ENCODE measurements at regions not wholly inside any gene's neighbourhood (a gene's known extent, or its start where the extent isn't known, plus 50 kb on each side); places are given as distances from the start of the nearest gene placed in this dataset.

DNA sequence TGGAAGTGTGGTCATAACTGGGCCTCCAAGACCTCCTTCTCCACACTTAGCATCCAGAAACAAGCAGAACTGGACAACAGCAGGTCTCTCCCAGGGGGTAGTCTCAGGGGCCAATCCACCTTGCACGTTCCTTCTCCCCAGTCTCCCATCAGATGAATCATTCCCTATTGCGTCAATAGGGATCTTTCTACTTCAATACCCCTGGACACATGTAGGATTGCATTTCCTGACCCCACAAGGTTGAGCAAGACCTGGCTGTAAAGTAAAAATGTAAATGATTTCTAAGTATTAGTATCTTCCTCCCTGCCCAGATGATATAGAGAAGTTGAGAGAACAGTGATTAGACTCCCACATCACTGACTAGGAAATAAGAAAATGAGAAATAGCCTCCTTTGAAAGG lies 224.5 kb upstream of the CSF3R start:
- no peak for TF ChIP-seq POLR2A (IDR thresholded peaks at IDR 0.05; ENCODE audit: low read length)
- TF ChIP-seq GATA1 (IDR thresholded peaks at IDR 0.05; ENCODE audit: low read depth, low read length): no peak
- DNase-seq: no peak

DNA sequence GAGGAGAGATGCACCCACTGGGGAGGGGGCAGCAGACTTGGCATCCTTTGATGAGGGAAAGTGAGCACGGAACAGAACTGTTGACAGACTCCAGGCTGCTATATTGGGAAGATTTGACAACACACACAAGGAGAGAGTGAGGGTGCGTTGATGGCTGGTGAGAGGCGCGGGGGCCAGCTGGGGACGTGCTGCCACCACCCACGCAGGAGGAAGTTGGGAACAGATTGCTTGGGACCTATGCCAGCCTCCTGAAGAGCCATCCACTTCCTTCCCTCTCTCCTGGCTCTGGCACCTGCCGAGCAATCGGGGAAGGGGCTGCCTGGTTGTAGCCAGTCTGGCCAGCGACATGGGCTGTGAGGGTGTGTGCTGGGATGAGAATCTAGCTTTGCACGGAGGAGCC lies 223.7 kb upstream of the CSF3R start:
- no peak for DNase-seq
- TF ChIP-seq GATA1 (IDR thresholded peaks at IDR 0.05; ENCODE audit: low read depth, low read length) (no peak), POLR2A (IDR thresholded peaks at IDR 0.05; ENCODE audit: low read length) (no peak)

DNA sequence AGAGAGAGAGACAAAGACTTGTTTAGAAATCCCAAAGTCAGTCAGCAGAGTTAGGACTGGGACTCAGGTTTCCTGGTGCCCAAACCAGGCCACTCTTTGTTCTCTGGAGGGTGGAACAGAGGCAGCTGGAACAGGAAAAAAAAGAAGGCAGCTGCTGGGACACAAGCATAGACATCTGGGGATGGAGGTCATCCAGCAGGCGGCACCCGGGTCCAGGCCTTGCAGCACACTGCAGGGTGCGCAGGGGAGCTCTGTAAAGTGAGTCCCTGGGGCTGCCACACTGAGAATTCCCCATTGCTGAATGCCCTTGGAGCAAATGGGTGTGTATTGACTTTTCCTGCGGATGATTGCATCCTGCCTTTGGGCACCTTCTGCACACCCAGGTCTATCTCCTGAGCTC lies 222.9 kb upstream of the CSF3R start:
- no peak for DNase-seq
- TF ChIP-seq GATA1 (IDR thresholded peaks at IDR 0.05; ENCODE audit: low read depth, low read length) (no peak), POLR2A (IDR thresholded peaks at IDR 0.05; ENCODE audit: low read length) (no peak)

DNA sequence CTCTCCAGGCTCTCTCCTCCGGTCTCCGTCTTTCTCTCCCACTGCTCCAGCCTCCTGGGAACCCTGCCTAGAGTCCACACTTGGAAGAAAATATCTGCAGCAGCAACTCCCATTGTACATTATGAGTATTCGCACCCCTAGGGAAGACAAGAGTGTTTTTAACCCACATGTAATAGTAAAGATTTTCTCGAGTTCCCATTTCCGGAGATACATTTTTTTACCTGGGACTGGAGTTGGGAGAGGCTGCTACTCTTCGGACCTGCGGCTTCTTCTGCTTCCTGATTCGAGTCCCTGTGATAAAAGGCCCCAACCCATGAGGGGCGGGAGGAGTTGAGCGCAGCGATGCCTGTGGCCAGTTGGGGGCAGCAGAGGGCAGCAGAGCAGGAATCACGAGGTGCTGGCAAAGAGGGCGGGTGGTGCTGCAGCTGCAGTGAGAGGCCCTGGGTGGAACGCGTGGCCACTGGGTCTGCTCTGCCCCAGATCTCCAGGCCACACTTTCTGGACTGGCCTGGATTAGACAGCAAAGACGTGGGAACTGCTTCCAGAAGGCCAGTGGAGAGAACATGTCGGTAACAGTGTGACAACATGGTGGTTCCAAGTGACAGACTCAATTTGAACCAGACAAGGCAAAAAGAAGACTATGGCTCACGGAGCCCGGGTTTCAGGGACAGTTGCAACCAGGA lies 221.0 kb upstream of the CSF3R start:
- DNase-seq: peak; percentile 73 to 84
- TF ChIP-seq POLR2A (IDR thresholded peaks at IDR 0.05; ENCODE audit: low read length) (no peak), GATA1 (IDR thresholded peaks at IDR 0.05; ENCODE audit: low read depth, low read length) (no peak)

DNA sequence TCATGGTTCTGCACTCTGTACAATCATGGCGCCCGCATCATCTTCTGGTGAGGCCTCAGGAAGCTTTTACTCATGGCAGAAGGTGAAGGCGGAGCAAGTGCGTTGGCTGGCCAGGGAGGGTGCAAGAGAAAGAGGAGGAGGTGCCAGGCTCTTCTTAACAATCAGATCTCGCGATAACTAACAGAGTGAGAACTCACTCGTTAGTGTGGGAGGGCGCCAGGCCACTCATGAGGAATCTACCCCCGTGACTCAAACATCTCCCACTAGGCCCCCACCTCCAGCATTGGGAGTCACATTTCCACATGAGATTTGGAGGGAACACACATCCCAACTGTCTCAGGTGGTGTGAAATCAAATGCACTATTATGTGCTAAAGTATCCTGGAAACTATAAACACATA lies 220.2 kb upstream of the CSF3R start:
- no peak for TF ChIP-seq GATA1 (IDR thresholded peaks at IDR 0.05; ENCODE audit: low read depth, low read length)
- no peak for TF ChIP-seq POLR2A (IDR thresholded peaks at IDR 0.05; ENCODE audit: low read length)
- no peak for DNase-seq

DNA sequence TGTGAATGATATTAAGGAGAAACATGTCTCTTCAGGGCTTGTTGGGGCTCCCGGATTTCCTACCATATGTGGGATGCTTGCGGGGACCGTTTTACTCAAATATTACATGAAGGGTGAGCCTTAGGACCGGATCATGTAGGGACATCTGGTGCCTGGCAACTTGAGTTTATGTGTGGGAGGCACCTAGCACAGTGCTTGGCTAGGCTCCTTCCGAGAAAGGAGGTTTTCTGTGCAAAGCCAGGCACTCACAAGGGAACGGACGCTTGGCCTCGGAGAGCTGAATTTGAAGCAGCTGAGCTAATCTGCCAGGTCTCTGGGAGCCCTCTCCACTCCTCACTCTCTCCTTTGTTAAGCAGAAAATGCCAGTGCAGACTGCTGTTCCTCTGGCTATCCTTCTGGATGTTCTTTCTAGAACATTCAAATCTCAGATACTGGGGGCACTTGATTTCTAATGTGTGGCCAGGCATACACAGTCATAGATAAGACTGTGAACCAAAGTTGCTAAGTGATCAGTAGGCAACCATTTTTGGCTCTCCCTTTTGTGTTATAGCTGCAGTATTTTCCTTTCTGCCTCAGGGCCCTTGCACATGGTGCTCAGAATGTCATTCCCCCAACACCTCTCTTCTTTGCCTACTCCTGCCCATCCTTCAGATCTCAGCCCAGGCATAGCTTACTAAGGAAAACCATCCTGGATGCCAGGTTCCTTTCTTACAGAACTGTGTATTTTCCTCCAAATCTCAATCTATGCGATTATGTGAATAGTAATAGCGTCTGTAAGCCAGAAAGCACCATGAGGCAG lies 216.6 kb upstream of the CSF3R start:
- DNase-seq: no peak
- TF ChIP-seq POLR2A (IDR thresholded peaks at IDR 0.05; ENCODE audit: low read length) (no peak), GATA1 (IDR thresholded peaks at IDR 0.05; ENCODE audit: low read depth, low read length) (no peak)

DNA sequence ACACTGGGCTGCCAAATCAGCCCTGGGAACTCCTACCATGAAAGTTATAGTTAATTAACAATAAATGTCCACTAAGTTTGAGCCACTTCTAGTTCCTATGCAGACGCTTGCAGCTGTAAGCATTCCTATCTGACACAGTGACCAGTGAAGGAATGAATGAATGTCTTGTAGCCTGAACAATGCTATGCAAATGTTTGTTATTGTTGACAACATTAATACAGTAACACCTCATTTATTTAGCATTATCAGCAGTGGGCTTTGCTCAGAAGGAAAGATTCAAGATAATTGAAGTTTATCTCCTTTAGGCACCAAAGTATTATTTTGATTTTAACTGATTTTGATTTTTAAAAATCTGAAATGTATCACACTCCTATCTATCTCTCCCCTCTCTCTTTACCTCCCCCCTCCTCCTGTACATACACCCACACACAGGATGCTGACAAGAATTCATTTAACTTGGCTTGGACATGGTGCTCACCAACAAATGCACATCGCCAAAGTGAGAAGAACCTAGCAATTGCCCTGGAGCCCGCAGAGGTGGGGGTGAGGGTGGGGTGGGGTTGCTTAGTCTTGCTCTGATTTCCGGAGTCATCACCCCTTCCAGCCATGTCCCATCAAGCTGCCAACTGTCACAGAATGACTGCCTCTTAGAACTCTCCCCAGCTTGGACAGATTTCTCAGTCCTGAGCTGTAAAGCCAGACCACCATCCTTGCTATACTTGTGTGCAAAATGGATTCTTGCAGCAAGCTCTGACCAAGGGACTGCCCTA lies 215.3 kb upstream of the CSF3R start:
- TF ChIP-seq GATA1 (IDR thresholded peaks at IDR 0.05; ENCODE audit: low read depth, low read length): no peak
- no peak for TF ChIP-seq POLR2A (IDR thresholded peaks at IDR 0.05; ENCODE audit: low read length)
- DNase-seq: no peak

DNA sequence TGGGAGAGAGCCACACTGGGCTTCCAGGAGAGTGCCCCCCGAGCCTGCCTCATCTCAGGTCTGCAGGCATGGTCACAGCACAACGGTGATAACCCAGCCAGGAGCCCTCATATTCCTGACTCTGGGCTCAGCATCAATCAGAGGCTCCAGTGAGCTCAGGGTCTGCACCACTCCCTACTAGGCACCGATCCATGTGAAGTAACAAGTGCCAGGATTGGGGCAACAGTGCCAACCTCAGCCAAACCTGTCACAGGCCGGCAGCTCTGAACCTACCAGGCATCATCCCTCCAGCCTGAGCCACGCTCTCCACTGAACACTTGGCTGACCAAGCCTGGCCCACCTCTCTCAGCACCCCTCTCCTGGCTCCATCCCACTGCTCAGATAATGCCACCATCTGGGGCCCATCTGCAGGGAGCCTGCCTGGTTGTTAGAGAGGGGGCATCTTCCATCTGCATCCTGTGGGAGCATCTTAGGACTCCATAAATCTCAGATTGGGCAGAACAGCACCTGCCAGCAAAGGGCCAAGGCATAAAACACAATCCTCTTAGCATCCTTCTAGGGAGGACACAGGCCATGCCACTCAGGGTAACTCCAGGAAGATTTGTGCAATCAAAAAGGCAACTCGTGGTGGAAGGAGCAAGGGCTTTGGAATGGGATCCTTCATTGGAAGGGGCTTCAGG lies 213.7 kb upstream of the CSF3R start:
- TF ChIP-seq GATA1 (IDR thresholded peaks at IDR 0.05; ENCODE audit: low read depth, low read length): no peak
- TF ChIP-seq POLR2A (IDR thresholded peaks at IDR 0.05; ENCODE audit: low read length): no peak
- no peak for DNase-seq

DNA sequence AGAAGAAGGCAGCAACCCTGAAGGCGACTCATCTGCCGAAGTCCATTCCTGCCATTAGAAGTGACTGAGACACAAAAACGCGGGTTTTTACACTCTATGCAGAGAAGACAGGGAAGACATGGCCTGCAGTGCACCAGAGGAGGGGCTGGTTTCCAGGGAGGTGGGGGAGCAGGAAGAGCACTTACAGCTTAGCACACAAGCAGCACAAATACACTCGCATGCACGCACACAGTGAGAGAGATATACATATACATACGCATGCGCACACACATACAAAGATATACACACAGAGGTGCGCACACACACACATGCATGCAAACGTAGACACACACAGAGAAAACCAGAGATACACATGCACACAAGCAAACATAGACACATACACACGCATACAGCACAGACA lies 210.9 kb upstream of the CSF3R start:
- TF ChIP-seq GATA1 (IDR thresholded peaks at IDR 0.05; ENCODE audit: low read depth, low read length) (no peak), POLR2A (IDR thresholded peaks at IDR 0.05; ENCODE audit: low read length) (no peak)
- no peak for DNase-seq

DNA sequence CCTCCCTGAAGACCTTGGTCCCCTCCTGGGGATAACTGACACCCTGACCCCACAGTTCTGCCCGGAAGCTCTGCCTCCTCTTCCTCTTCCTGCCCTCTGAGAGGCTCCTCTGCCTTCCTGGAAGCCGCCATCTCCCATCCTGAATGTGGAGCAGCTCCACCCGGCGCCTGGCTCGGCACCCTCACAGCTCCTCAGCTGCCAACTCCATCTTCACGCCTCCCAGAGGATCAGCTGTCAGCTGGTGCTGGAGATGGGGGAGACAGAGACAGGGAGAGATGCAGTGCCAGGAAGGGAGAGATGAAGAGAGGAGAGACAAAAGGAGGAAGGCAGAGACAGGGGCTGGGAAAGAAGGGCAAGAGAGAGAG lies 210.4 kb upstream of the CSF3R start:
- TF ChIP-seq POLR2A (IDR thresholded peaks at IDR 0.05; ENCODE audit: low read length) (no peak), GATA1 (IDR thresholded peaks at IDR 0.05; ENCODE audit: low read depth, low read length) (no peak)
- DNase-seq: no peak

DNA sequence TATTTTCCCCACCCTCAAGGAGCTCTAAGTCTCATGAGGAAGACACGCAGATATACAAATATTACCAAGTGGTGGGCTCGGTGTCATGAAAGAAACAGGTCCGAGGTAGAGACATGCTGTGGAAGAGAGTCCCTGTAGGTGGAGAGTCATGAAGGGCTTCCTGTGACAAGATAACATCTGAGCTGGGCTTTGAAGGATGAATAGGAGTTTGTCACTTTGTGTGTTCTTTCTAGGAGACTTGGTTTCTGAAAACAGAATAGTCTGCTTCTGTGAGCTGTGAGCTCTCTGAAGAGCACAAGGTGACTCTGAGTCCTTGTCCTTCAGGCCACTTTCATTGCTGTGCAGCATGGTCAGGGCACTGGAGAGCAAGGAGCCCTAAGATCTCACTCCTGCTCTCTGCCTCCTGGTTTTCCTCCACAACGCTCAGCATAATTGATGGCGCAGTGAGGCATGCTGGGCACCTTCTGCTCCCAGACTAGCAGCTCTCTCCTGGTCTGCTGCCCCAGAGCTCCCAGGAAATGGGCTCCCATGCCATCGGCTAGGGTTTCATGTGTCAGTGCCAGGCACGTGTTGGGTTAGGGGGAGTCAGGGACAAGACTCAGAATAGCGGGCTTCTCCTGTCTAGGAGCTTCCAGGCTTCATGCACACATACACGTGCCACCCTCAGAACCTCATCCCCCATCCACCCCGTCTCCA lies 209.9 kb upstream of the CSF3R start:
- TF ChIP-seq POLR2A (IDR thresholded peaks at IDR 0.05; ENCODE audit: low read length) (no peak), GATA1 (IDR thresholded peaks at IDR 0.05; ENCODE audit: low read depth, low read length) (no peak)
- no peak for DNase-seq

DNA sequence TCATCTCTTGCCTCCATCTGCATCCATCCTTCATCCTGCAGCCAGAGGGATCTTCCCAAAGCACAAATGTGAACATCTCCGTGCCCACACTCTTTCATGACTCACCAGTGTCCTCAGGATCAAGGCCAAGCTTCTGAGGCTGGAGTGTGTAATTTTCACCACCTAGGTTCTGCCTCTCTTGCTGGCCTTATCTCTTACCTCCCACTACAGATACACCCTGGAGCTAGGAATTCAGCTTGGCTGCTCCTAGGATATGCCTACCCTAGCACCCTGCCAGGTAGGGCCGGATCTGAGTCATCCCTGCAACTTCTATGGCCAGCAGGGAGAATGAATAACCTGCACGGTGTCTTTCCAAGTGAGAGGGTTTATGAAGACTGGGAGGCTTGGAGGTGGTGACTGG lies 208.7 kb upstream of the CSF3R start:
- no peak for TF ChIP-seq GATA1 (IDR thresholded peaks at IDR 0.05; ENCODE audit: low read depth, low read length)
- TF ChIP-seq POLR2A (IDR thresholded peaks at IDR 0.05; ENCODE audit: low read length): no peak
- no peak for DNase-seq

DNA sequence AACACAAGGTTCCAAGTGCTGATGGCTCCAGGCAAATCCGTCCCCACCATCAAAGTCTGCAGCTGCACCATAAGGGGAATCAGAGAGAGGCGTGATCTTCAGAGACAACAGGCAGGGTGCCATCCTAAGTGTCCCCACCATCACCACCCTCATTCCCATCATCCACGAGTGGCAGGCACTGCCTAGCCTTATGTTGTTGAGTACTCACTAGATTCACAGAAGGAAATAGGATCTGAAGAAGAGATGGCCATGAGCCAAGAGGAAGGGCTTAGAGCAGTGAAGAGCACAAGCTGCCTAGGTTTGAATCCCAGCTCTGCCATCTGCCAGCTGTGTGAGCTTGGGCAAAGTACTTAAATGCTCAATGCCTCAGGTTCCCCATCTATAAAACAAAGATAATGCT lies 207.3 kb upstream of the CSF3R start:
- no peak for DNase-seq
- TF ChIP-seq POLR2A (IDR thresholded peaks at IDR 0.05; ENCODE audit: low read length) (no peak), GATA1 (IDR thresholded peaks at IDR 0.05; ENCODE audit: low read depth, low read length) (no peak)

All from erythroblast (primary cell).